Neural cell (in vitro differentiated cells): ENCODE measurements at regions not wholly inside any gene's neighbourhood (a gene's known extent, or its start where the extent isn't known, plus 50 kb on each side); places are given as distances from the start of the nearest gene placed in this dataset.

ENCODE experiments used
- EZH2 ChIP-seq: fragments of 200-600, 300-800 bp; shearing (Covaris generic), sonication (generic); IDR thresholded peaks from 2 replicates; pipeline ENCODE4 v1.6.1; 2014; ENCODE audit warnings: antibody characterized with exemption, low read length, borderline replicate concordance, mild to moderate bottlenecking; ENCODE audit not compliant: insufficient read depth, poor library complexity, severe bottlenecking
- MXI1 ChIP-seq: fragments of 450-650 bp; conservative IDR thresholded peaks from 2 replicates; pipeline ENCODE4 v1.6.1; 2014; ENCODE audit warnings: antibody characterized with exemption, mild to moderate bottlenecking; ENCODE audit not compliant: poor library complexity, severe bottlenecking
- POLR2AphosphoS5 ChIP-seq: IDR thresholded peaks from 2 replicates; pipeline ENCODE4 v1.6.1; 2012
- RAD21 ChIP-seq: fragments of 450-650 bp; conservative IDR thresholded peaks from 2 replicates; pipeline ENCODE4 v1.6.1; 2014; ENCODE audit warnings: antibody characterized with exemption, mild to moderate bottlenecking, moderate library complexity
- TAF1 ChIP-seq: IDR thresholded peaks from 2 replicates; pipeline ENCODE4 v1.6.1; 2012; ENCODE audit warnings: low read depth
- TF ChIP-seq, protein P1 (sequence below): fragments of 450-650 bp; IDR thresholded peaks from 2 replicates; pipeline ENCODE4 v1.5.1; 2014; ENCODE audit warnings: antibody characterized with exemption, mild to moderate bottlenecking, moderate library complexity; ENCODE audit not compliant: poor library complexity, severe bottlenecking
- TF ChIP-seq, protein P2 (sequence below): IDR thresholded peaks from 2 replicates; pipeline ENCODE4 v1.6.1; 2012; ENCODE audit warnings: borderline replicate concordance

DNA sequence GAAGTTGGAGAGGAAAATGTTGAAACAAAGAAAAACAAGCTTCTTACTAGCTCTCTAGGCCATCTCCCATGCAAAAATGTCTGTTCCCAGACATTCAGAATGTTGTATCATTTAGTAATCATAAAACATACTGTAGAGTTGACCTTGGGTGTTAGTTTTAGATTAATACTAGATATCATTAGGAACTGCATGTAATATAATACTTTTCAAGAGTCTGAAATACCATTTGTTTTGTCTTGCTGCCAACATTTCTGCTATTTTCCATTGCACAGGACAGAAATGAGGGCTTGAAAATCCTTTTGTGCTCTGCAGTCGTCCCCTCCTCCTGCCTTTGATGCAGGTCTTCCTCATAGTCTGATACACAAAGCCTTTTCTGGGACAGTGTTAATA lies 89.5 kb upstream of the RBMS1 start:
- TF ChIP-seq POLR2AphosphoS5: no peak
- TF ChIP-seq, protein P1, sequence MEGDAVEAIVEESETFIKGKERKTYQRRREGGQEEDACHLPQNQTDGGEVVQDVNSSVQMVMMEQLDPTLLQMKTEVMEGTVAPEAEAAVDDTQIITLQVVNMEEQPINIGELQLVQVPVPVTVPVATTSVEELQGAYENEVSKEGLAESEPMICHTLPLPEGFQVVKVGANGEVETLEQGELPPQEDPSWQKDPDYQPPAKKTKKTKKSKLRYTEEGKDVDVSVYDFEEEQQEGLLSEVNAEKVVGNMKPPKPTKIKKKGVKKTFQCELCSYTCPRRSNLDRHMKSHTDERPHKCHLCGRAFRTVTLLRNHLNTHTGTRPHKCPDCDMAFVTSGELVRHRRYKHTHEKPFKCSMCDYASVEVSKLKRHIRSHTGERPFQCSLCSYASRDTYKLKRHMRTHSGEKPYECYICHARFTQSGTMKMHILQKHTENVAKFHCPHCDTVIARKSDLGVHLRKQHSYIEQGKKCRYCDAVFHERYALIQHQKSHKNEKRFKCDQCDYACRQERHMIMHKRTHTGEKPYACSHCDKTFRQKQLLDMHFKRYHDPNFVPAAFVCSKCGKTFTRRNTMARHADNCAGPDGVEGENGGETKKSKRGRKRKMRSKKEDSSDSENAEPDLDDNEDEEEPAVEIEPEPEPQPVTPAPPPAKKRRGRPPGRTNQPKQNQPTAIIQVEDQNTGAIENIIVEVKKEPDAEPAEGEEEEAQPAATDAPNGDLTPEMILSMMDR: no peak
- no peak for TF ChIP-seq EZH2
- TF ChIP-seq TAF1: no peak
- no peak for TF ChIP-seq RAD21
- TF ChIP-seq, protein P2, sequence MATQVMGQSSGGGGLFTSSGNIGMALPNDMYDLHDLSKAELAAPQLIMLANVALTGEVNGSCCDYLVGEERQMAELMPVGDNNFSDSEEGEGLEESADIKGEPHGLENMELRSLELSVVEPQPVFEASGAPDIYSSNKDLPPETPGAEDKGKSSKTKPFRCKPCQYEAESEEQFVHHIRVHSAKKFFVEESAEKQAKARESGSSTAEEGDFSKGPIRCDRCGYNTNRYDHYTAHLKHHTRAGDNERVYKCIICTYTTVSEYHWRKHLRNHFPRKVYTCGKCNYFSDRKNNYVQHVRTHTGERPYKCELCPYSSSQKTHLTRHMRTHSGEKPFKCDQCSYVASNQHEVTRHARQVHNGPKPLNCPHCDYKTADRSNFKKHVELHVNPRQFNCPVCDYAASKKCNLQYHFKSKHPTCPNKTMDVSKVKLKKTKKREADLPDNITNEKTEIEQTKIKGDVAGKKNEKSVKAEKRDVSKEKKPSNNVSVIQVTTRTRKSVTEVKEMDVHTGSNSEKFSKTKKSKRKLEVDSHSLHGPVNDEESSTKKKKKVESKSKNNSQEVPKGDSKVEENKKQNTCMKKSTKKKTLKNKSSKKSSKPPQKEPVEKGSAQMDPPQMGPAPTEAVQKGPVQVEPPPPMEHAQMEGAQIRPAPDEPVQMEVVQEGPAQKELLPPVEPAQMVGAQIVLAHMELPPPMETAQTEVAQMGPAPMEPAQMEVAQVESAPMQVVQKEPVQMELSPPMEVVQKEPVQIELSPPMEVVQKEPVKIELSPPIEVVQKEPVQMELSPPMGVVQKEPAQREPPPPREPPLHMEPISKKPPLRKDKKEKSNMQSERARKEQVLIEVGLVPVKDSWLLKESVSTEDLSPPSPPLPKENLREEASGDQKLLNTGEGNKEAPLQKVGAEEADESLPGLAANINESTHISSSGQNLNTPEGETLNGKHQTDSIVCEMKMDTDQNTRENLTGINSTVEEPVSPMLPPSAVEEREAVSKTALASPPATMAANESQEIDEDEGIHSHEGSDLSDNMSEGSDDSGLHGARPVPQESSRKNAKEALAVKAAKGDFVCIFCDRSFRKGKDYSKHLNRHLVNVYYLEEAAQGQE: no peak
- no peak for TF ChIP-seq MXI1
